ENCODE measurements at regions not wholly inside any gene's neighbourhood (a gene's known extent, or its start where the extent isn't known, plus 50 kb on each side); places are given as distances from the start of the nearest gene placed in this dataset.

DNA sequence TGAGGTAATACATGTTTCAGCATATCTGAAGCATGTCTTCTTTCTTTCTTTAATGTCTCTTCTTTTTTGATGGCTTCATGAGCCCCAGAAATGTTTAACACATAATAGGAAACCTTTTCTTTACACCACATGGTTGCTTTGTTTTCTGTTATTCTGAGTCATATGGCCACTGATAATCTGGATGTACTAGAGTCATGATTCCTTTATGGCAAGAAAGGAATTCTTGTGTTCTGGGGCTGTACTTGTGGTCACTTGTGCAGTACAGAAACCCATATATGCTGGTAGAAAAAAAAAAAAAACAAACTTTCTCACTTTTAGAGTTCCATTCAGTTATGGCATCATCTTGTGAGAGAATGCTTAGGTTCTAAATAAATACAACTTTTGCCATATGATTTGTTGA lies 1669.3 kb upstream of the CDH9 start:
- CTCF ChIA-PET, result no interaction called here
- no peaks in the 10 kb centered on the region for H3K4me1 ChIP-seq (ENCODE audit: insufficient read depth, low read length)
- POLR2A ChIA-PET, result no interaction called here
- no peaks in the 10 kb centered on the region for H3K27me3 ChIP-seq (ENCODE audit: control insufficient read depth in 1 of 2, insufficient read depth in 2 of 2, low read length in 2 of 2)
- H3K4me3 ChIP-seq (ENCODE audit: low read length), result no peak overlapping the region
- intact Hi-C loops (cut with DNase I, micrococcal nuclease), result no loop called here
- Mint-ChIP-seq H3K27ac (no peak overlapping the region), H3K9me3 (peaks cover 10% of the 10 kb centered on the region), H3K27me3 (no peaks in the 10 kb centered on the region), H3K36me3 (ENCODE audit: low read depth) (no peaks in the 10 kb centered on the region), H3K4me1 (ENCODE audit: low read depth) (no peaks in the 10 kb centered on the region), H3K4me3 (no peak overlapping the region)
- no peaks in the 10 kb centered on the region for H3K36me3 ChIP-seq (ENCODE audit: insufficient read depth, low read length)
- TF ChIP-seq, protein P1, sequence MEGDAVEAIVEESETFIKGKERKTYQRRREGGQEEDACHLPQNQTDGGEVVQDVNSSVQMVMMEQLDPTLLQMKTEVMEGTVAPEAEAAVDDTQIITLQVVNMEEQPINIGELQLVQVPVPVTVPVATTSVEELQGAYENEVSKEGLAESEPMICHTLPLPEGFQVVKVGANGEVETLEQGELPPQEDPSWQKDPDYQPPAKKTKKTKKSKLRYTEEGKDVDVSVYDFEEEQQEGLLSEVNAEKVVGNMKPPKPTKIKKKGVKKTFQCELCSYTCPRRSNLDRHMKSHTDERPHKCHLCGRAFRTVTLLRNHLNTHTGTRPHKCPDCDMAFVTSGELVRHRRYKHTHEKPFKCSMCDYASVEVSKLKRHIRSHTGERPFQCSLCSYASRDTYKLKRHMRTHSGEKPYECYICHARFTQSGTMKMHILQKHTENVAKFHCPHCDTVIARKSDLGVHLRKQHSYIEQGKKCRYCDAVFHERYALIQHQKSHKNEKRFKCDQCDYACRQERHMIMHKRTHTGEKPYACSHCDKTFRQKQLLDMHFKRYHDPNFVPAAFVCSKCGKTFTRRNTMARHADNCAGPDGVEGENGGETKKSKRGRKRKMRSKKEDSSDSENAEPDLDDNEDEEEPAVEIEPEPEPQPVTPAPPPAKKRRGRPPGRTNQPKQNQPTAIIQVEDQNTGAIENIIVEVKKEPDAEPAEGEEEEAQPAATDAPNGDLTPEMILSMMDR (IDR thresholded peaks at IDR 0.05), result no peak
- ATAC-seq (ENCODE audit: poor library complexity) (no peak), DNase-seq (no peak)
- H3K27ac ChIP-seq (ENCODE audit: low read depth in 1 of 2, low read length in 2 of 2), result no peak overlapping the region
- H3K9me3 ChIP-seq (ENCODE audit: control insufficient read depth in 1 of 2, insufficient read depth in 1 of 2, low read length in 2 of 2), result peaks cover 3 to 5% of the 10 kb centered on the region in 2 experiments

DNA sequence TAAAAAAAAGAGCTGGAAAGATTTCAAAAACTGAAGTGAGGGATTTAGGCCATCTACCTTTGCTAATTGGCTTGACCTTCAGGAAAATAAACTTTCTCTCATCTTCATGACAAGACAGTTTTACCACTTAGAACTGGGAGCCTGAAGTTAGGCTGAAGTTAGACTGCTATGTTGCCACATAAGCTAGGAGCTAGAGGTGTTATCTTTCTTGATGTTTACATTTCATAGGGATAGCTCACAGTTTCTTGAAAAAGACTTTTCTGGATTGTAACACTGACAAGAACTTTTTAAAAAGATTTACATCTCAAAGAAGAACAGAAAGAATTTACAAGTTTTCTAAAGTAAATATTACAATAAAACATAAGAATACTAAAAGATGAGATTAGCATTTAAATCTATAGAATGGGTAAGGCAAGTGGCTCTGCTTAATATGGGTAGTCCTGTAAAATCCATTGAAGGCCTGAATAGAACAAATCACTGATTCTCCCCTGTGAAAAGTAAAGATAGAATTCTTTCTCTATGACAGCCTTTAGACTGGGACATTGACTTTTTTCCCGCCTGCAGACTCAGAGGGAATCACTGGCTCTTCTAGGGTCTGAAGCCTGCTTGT lies 1665.4 kb upstream of the CDH9 start:
- Mint-ChIP-seq H3K27me3 (no peaks in the 10 kb centered on the region), H3K36me3 (ENCODE audit: low read depth) (no peaks in the 10 kb centered on the region), H3K4me1 (ENCODE audit: low read depth) (no peaks in the 10 kb centered on the region), H3K9me3 (peaks cover 11% of the 10 kb centered on the region), H3K27ac (no peak overlapping the region), H3K4me3 (no peak overlapping the region)
- TF ChIP-seq, protein P1 (IDR thresholded peaks at IDR 0.05), result no peak
- Histone ChIP-seq H3K4me3 (ENCODE audit: low read length) (no peak overlapping the region), H3K4me1 (ENCODE audit: insufficient read depth, low read length) (no peaks in the 10 kb centered on the region), H3K36me3 (ENCODE audit: insufficient read depth, low read length) (no peaks in the 10 kb centered on the region), H3K9me3 (ENCODE audit: control insufficient read depth in 1 of 2, insufficient read depth in 1 of 2, low read length in 2 of 2) (peaks cover 5 to 8% of the 10 kb centered on the region in 2 experiments), H3K27me3 (ENCODE audit: control insufficient read depth in 1 of 2, insufficient read depth in 2 of 2, low read length in 2 of 2) (no peaks in the 10 kb centered on the region), H3K27ac (ENCODE audit: low read depth in 1 of 2, low read length in 2 of 2) (no peak overlapping the region)
- intact Hi-C loops (cut with DNase I, micrococcal nuclease), result no loop called here
- DNase-seq (no peak), ATAC-seq (ENCODE audit: poor library complexity) (no peak)
- POLR2A ChIA-PET, result no interaction called here
- CTCF ChIA-PET, result no interaction called here

DNA sequence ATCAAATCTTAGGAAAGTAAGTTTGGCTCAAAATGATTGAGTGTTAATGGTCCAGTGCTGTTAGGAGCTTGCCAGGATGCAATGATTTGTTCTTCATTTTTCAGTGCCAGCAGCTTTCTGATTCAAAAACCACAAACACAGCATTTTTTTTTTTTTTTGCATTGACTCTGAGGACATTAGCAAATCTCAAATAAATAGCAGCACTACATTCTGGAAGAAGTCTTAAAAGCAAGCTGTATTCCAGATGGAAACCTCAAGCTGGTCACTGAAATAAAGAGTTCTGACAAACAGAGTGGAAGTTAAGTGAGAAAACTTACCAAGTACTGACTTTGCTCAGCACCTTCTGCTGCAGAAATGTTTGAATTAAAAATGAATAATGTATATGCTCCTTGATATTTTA lies 1653.1 kb upstream of the CDH9 start:
- CTCF ChIA-PET, result no interaction called here
- no peak for ATAC-seq (ENCODE audit: poor library complexity)

More for the DNA sequence above, 1653.1 kb upstream of the CDH9 start:
- Histone ChIP-seq H3K36me3 (ENCODE audit: insufficient read depth, low read length) (no peaks in the 10 kb centered on the region), H3K4me1 (ENCODE audit: insufficient read depth, low read length) (no peaks in the 10 kb centered on the region), H3K27me3 (ENCODE audit: control insufficient read depth in 1 of 2, insufficient read depth in 2 of 2, low read length in 2 of 2) (no peaks in the 10 kb centered on the region), H3K27ac (ENCODE audit: low read depth in 1 of 2, low read length in 2 of 2) (no peak overlapping the region), H3K4me3 (ENCODE audit: low read length) (no peak overlapping the region), H3K9me3 (ENCODE audit: control insufficient read depth in 1 of 2, insufficient read depth in 1 of 2, low read length in 2 of 2) (peaks cover 0 to 12% of the 10 kb centered on the region in 2 experiments)
- no peaks in the 10 kb centered on the region for H3K36me3 Mint-ChIP-seq (ENCODE audit: low read depth)
- H3K27me3 Mint-ChIP-seq, result no peaks in the 10 kb centered on the region
- POLR2A ChIA-PET, result no interaction called here
- no peak overlapping the region for H3K27ac Mint-ChIP-seq
- H3K9me3 Mint-ChIP-seq, result no peaks in the 10 kb centered on the region
- H3K4me1 Mint-ChIP-seq (ENCODE audit: low read depth), result no peaks in the 10 kb centered on the region
- no peak for DNase-seq
- intact Hi-C loops (cut with DNase I, micrococcal nuclease), result no loop called here
- no peak overlapping the region for H3K4me3 Mint-ChIP-seq
- TF ChIP-seq, protein P1 (IDR thresholded peaks at IDR 0.05), result no peak

Measured in CD4-positive, alpha-beta T cell (primary cell).